HepG2 (cell line): ENCODE measurements at regions not wholly inside any gene's neighbourhood (a gene's known extent, or its start where the extent isn't known, plus 50 kb on each side); places are given as distances from the start of the nearest gene placed in this dataset.

ENCODE experiments used
- ADNP ChIP-seq: sonication (generic); formaldehyde crosslinking; IDR thresholded peaks from 2 replicates; pipeline ENCODE4 v1.4.0; 2020; ENCODE audit warnings: missing genetic modification reagents
- ARID3A ChIP-seq: IDR thresholded peaks from 2 replicates; pipeline ENCODE4 v1.6.1; 2012; ENCODE audit warnings: low read depth, low read length, improper control_type of control experiment
- ASH2L ChIP-seq: fragments of 300-600, 200-600 bp; sonication (generic); IDR thresholded peaks from 2 replicates; pipeline ENCODE4 v1.7.0; 2017; ENCODE audit warnings: low read depth, mild to moderate bottlenecking, moderate library complexity, mixed read lengths, low read length; ENCODE audit not compliant: insufficient read length
- CEBPB ChIP-seq: IDR thresholded peaks from 2 replicates; pipeline ENCODE4 v1.6.1; 2011; ENCODE audit warnings: low read depth, low read length, improper control_type of control experiment, borderline replicate concordance
- DBP ChIP-seq: sonication (generic); formaldehyde crosslinking; IDR thresholded peaks from 2 replicates; pipeline ENCODE4 v1.4.0; 2020; ENCODE audit warnings: missing genetic modification reagents; ENCODE audit errors: not compliant biosample characterization
- GATAD2A ChIP-seq: IDR thresholded peaks from 2 replicates; pipeline ENCODE4 v1.6.1; 2016
- HCFC1 ChIP-seq: fragments of 150-350 bp; IDR thresholded peaks from 2 replicates; pipeline ENCODE4 v1.6.1; 2014; ENCODE audit warnings: low read depth, low read length
- HMG20A ChIP-seq: IDR thresholded peaks from 2 replicates; pipeline ENCODE4 v1.6.1; 2016; ENCODE audit warnings: borderline replicate concordance
- MXD4 ChIP-seq: IDR thresholded peaks from 2 replicates; pipeline ENCODE4 v1.6.1; 2016; ENCODE audit warnings: mild to moderate bottlenecking, missing biosample characterization, missing genetic modification reagents
- SIN3B ChIP-seq: fragments of 150-350 bp; IDR thresholded peaks from 2 replicates; pipeline ENCODE4 v1.6.1; 2014; ENCODE audit warnings: low read length
- SMAD1 ChIP-seq: sonication (generic); formaldehyde crosslinking; IDR thresholded peaks from 2 replicates; pipeline ENCODE4 v1.4.0; 2020; ENCODE audit warnings: missing genetic modification reagents, low read depth, mild to moderate bottlenecking, borderline replicate concordance
- SOX6 ChIP-seq, 2 experiments: fragments of 450-650 bp in 1 of 2; sonication (generic) in 1 of 2; formaldehyde crosslinking in 1 of 2; IDR thresholded peaks; 2 replicates each; pipeline versions ENCODE4 v1.4.0 to v1.6.1; 2017 to 2020; ENCODE audit warnings: antibody characterized with exemption in 1 of 2, mild to moderate bottlenecking in 1 of 2, missing genetic modification reagents in 1 of 2
- ZNF343 ChIP-seq: sonication (generic); formaldehyde crosslinking; IDR thresholded peaks from 2 replicates; pipeline ENCODE4 v1.4.0; 2020; ENCODE audit warnings: mild to moderate bottlenecking, missing genetic modification reagents
- ZNF558 ChIP-seq: sonication (generic); formaldehyde crosslinking; IDR thresholded peaks from 2 replicates; pipeline ENCODE4 v1.9.0; 2022; ENCODE audit warnings: mild to moderate bottlenecking, missing genetic modification reagents, borderline replicate concordance
- ZNF609 ChIP-seq: sonication (generic); formaldehyde crosslinking; IDR thresholded peaks from 2 replicates; pipeline ENCODE4 v1.4.0; 2020; ENCODE audit warnings: mild to moderate bottlenecking, missing genetic modification reagents, borderline replicate concordance
- ZNF761 ChIP-seq: sonication (generic); formaldehyde crosslinking; conservative IDR thresholded peaks from 2 replicates; pipeline ENCODE4 v1.4.0; 2020; ENCODE audit warnings: mild to moderate bottlenecking, missing genetic modification reagents
- ZSCAN29 ChIP-seq: sonication (generic); formaldehyde crosslinking; conservative IDR thresholded peaks from 2 replicates; pipeline ENCODE4 v1.4.0; 2020; ENCODE audit warnings: mild to moderate bottlenecking, missing genetic modification reagents
- ZSCAN31 ChIP-seq: sonication (generic); formaldehyde crosslinking; IDR thresholded peaks from 2 replicates; pipeline ENCODE4 v1.5.0; 2020; ENCODE audit warnings: low read depth, mild to moderate bottlenecking, missing genetic modification reagents
- TF ChIP-seq, protein P1 (sequence below): sonication (generic); formaldehyde crosslinking; IDR thresholded peaks from 2 replicates; pipeline ENCODE4 v1.8.0; 2022; ENCODE audit warnings: missing genetic modification reagents, low read depth, mild to moderate bottlenecking, borderline replicate concordance
- TF ChIP-seq, protein P2 (sequence below): sonication (generic); formaldehyde crosslinking; IDR thresholded peaks from 2 replicates; pipeline ENCODE4 v1.4.0; 2020; ENCODE audit warnings: missing genetic modification reagents

DNA sequence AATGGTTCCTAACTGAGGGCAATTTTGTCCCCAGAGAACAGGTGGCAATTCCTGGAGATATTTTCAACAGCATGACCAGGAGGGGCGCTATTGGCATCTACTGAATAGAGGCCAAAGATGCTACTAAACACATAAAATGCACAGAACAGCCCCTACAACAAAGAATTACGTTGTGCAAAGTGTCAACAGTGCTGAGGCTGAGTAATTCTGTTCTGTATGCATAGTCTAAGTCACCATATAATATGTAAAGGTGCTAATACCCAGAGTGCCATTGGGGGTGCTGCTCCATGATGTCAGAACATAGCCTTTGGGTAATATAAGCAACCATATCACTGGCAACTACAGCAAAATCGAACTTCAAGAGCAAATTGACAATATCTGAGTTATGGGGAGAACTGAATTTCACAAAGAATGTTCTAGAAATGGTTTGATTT, 213.3 kb upstream of the PHYHIPL start (continued):
- TF ChIP-seq ZSCAN31 (CRISPR knock-in tag) (no peak), ZNF343 (no peak), ADNP (CRISPR knock-in tag) (no peak), ZSCAN29 (CRISPR knock-in tag) (no peak), ARID3A (peak; percentile 67), ZNF609 (CRISPR knock-in tag) (no peak), CEBPB (0 out of 2 replicates have a peak, but pooled peaks have one; percentile 10), DBP (CRISPR knock-in tag) (no peak), MXD4 (CRISPR knock-in tag) (no peak), HMG20A (no peak), SOX6 (IDR thresholded peaks at IDR 0.05) (no peak), SOX6 (CRISPR knock-in tag; IDR thresholded peaks at IDR 0.05) (peak; percentile 32; the same call in 1 of the 2 replicates), SIN3B (no peak), ZNF558 (CRISPR knock-in tag) (no peak), SMAD1 (CRISPR knock-in tag) (no peak), ZNF761 (CRISPR knock-in tag) (no peak), ASH2L (peak; percentile 32), GATAD2A (CRISPR knock-in tag) (peak; percentile 23; the same call in 1 of the 2 replicates), HCFC1 (no peak)
- TF ChIP-seq, protein P1, sequence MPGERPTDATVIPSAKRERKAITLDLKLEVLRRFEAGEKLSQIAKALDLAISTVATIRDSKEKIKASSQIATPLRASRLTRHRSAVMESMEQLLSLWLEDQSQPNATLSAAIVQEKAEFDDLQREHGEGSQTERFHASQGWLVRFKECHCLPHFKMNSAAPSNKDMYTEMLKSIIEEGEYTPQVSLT (CRISPR knock-in tag): no peak
- TF ChIP-seq, protein P2, sequence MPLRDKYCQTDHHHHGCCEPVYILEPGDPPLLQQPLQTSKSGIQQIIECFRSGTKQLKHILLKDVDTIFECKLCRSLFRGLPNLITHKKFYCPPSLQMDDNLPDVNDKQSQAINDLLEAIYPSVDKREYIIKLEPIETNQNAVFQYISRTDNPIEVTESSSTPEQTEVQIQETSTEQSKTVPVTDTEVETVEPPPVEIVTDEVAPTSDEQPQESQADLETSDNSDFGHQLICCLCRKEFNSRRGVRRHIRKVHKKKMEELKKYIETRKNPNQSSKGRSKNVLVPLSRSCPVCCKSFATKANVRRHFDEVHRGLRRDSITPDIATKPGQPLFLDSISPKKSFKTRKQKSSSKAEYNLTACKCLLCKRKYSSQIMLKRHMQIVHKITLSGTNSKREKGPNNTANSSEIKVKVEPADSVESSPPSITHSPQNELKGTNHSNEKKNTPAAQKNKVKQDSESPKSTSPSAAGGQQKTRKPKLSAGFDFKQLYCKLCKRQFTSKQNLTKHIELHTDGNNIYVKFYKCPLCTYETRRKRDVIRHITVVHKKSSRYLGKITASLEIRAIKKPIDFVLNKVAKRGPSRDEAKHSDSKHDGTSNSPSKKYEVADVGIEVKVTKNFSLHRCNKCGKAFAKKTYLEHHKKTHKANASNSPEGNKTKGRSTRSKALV: no peak
